Keratinocyte (primary cell): ENCODE measurements at regions not wholly inside any gene's neighbourhood (a gene's known extent, or its start where the extent isn't known, plus 50 kb on each side); places are given as distances from the start of the nearest gene placed in this dataset.

Experiments
- DNase-seq: peaks from one replicate; pipeline ENCODE4 v3.0.0-alpha.2; 2011; ENCODE audit warnings: low read depth, missing footprints, low spot score
- FAIRE-seq: peaks from 2 replicates; lab custom pipeline; 2011; peaks lifted over from hg19 to GRCh38; lab: Jason Lieb, UNC
- H2AFZ ChIP-seq: 2 replicates; pipeline ENCODE4 v1.6.0; 2012; ENCODE audit warnings: low read length, control low read depth, inconsistent platforms; ENCODE audit not compliant: control insufficient read depth
- H3K27ac ChIP-seq: 2 replicates; pipeline ENCODE4 v1.5.1; 2011; ENCODE audit warnings: low read length; ENCODE audit not compliant: control insufficient read depth, insufficient read depth
- H3K27me3 ChIP-seq: 3 replicates; pipeline ENCODE4 v1.6.0; 2011; ENCODE audit warnings: low read length; ENCODE audit not compliant: control insufficient read depth, insufficient read depth; ENCODE audit errors: extremely low read depth
- H3K36me3 ChIP-seq, 2 experiments: 2 replicates in 1 of 2; 3 replicates in 1 of 2; pipeline ENCODE4 v1.5.1; 2011; ENCODE audit warnings: low read length in 2 of 2, mild to moderate bottlenecking in 1 of 2; ENCODE audit not compliant: control insufficient read depth in 2 of 2, insufficient read depth in 2 of 2; ENCODE audit errors: extremely low read depth in 1 of 2
- H3K4me1 ChIP-seq: 3 replicates; pipeline ENCODE4 v1.5.1; 2011; ENCODE audit warnings: low read length; ENCODE audit not compliant: control insufficient read depth, insufficient read depth; ENCODE audit errors: extremely low read depth
- H3K4me2 ChIP-seq: 3 replicates; pipeline ENCODE4 v1.6.0; 2011; ENCODE audit warnings: low read depth, low read length; ENCODE audit not compliant: control insufficient read depth, insufficient read depth; ENCODE audit errors: extremely low read depth
- H3K4me3 ChIP-seq, 3 experiments: fragments of 200-600 bp in 1 of 3; sonication (generic) in 1 of 3; 2 replicates in 2 of 3; 3 replicates in 1 of 3; pipeline ENCODE4 v1.5.1; 2011 to 2016; ENCODE audit warnings: low read length in 3 of 3, mild to moderate bottlenecking in 3 of 3, control low read depth in 2 of 3, inconsistent platforms in 1 of 3, low read depth in 1 of 3, mixed read lengths in 1 of 3, mixed run types in 1 of 3, moderate library complexity in 1 of 3; ENCODE audit not compliant: control insufficient read depth in 2 of 3, insufficient read depth in 2 of 3; ENCODE audit errors: extremely low read depth in 1 of 3
- H3K79me2 ChIP-seq: 2 replicates; pipeline ENCODE4 v1.6.0; 2012; ENCODE audit warnings: low read length; ENCODE audit not compliant: control insufficient read depth, insufficient read depth
- H3K9ac ChIP-seq: 3 replicates; pipeline ENCODE4 v1.6.0; 2011; ENCODE audit warnings: low read length; ENCODE audit not compliant: control insufficient read depth, insufficient read depth; ENCODE audit errors: extremely low read depth
- H3K9me1 ChIP-seq: 3 replicates; pipeline ENCODE4 v1.6.0; 2011; ENCODE audit warnings: low read length; ENCODE audit not compliant: control insufficient read depth, insufficient read depth; ENCODE audit errors: extremely low read depth
- H3K9me3 ChIP-seq: 2 replicates; pipeline ENCODE4 v1.5.1; 2012; ENCODE audit warnings: low read depth, low read length; ENCODE audit not compliant: control insufficient read depth
- H4K20me1 ChIP-seq: 3 replicates; pipeline ENCODE4 v1.6.0; 2011; ENCODE audit warnings: low read length; ENCODE audit not compliant: control insufficient read depth, insufficient read depth; ENCODE audit errors: extremely low read depth
- EZH2 ChIP-seq: IDR thresholded peaks from one replicate; pipeline ENCODE4 v1.6.1; 2012; ENCODE audit warnings: inconsistent platforms, mild to moderate bottlenecking, low read length, moderate library complexity
- dilution Hi-C: fragments of 300-500 bp; cut with MboI; formaldehyde crosslinking; loops from one replicate; pipeline ENCODE4 v1.7.0; 2020; ENCODE audit warnings: low sequenced_read_pairs; ENCODE audit not compliant: extremely low pct_ligation_motif_present
- TF ChIP-seq, protein P1 (sequence below), 3 experiments: IDR thresholded peaks in 1 of 3; conservative IDR thresholded peaks in 1 of 3; optimal IDR thresholded peaks in 1 of 3; 2 replicates in 2 of 3; 3 replicates in 1 of 3; pipeline versions ENCODE3 to v1.5.1; 2011; ENCODE audit warnings: low read length in 3 of 3, mild to moderate bottlenecking in 3 of 3, moderate library complexity in 2 of 3, control low read depth in 1 of 3, inconsistent platforms in 1 of 3; ENCODE audit not compliant: insufficient read depth in 2 of 3; ENCODE audit errors: extremely low read depth in 1 of 3

DNA sequence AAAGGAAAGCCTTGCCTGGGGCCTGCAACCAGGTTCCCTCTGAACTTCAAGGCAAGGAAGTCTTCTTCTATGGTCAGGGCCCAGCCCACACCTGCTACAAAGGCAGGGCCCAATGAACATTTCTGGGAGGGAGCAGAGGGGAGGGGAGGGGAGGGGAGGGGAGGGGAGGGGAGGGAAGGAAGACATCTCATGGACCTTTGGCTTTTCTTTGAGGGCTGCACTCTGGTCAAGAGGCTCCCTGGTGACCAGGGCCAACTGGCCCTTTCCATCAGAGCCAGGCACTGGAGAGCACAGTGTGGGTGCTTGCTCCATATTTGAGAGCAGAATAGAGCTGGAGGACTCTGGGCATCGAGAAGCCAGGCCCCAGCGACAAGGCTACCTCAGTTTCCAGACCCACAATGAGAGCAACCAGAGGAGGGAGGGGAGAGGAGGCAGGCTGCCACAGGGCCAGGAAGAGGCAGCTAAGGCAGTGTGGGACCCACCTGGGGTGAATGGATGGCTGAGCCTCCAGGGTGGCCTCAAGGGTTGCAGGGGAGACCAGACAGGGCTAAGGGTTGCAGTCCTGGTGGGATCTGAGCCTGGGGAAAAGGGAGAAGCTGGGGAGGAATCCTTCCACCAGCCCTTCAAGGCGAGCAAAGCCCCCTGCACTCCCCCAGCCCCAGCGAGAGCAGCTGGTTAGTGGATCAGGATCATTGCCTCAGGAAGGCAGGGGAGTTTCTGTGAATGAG lies 84.8 kb downstream of the MRPL14 start:
- H2AFZ ChIP-seq = no peak overlapping the region
- no peaks in the 10 kb centered on the region for H3K27me3 ChIP-seq
- H3K4me3 ChIP-seq = no peak overlapping the region
- FAIRE-seq (no peak), DNase-seq (no peak)
- H3K9me1 ChIP-seq = no peaks in the 10 kb centered on the region
- peaks cover 45% of the 10 kb centered on the region for H3K4me1 ChIP-seq
- TF ChIP-seq EZH2 = no peak
- TF ChIP-seq, protein P1, sequence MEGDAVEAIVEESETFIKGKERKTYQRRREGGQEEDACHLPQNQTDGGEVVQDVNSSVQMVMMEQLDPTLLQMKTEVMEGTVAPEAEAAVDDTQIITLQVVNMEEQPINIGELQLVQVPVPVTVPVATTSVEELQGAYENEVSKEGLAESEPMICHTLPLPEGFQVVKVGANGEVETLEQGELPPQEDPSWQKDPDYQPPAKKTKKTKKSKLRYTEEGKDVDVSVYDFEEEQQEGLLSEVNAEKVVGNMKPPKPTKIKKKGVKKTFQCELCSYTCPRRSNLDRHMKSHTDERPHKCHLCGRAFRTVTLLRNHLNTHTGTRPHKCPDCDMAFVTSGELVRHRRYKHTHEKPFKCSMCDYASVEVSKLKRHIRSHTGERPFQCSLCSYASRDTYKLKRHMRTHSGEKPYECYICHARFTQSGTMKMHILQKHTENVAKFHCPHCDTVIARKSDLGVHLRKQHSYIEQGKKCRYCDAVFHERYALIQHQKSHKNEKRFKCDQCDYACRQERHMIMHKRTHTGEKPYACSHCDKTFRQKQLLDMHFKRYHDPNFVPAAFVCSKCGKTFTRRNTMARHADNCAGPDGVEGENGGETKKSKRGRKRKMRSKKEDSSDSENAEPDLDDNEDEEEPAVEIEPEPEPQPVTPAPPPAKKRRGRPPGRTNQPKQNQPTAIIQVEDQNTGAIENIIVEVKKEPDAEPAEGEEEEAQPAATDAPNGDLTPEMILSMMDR (optimal IDR thresholded peaks at IDR 0.05 in 1 of 3, IDR thresholded peaks at IDR 0.05 in 1 of 3, conservative IDR thresholded peaks at IDR 0.05 in 1 of 3; ENCODE audit: extremely low read depth in 1 of 3, insufficient read depth in 2 of 3, low read length in 3 of 3) = no peak
- H3K9ac ChIP-seq = peak overlapping the region; percentile 4
- peak overlapping the region; percentile 30 for H3K4me2 ChIP-seq
- H3K36me3 ChIP-seq = no peaks in the 10 kb centered on the region
- H3K9me3 ChIP-seq = no peaks in the 10 kb centered on the region
- dilution Hi-C loops = no loop called here
- H3K79me2 ChIP-seq = no peaks in the 10 kb centered on the region
- no peaks in the 10 kb centered on the region for H4K20me1 ChIP-seq
- peak overlapping the region; percentile 54 for H3K27ac ChIP-seq

DNA sequence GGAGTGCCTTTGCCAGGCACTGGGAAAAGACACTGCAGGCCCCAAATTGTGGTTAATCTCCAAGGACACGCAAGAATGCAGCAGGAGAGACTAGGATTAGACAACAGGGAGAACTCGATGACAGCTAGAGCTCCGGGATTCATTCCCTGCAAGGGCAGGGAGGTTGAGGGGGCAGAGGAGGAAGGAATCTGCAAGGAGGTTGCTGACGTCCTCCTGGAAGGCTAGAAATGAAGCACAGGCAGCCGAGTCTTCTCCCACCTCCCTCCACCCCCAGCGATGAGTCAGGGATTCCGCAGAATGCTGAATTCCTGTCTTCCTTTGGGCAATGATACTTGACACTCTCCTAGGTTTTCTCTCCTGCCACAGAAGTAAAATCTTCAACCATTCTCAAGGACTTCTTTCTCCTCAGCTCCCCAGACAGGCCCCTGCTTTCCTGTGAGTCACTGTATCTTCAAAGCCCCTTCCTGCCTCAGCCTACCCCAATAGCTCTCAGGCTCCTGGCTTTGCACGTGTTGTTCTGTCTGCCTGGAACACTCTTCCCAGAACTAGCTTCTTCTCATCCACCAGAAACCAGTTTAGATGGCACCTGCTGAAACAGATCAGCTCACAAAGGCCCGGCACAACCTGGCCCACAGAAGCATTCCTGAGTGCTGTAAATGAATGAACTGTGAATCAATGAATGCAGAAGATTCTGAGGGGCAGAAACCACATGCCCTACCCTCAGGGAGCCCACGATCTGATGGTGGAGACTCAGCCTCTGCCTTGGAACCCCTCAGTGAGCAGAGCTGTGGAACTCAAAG lies 85.6 kb downstream of the MRPL14 start:
- H3K36me3 ChIP-seq = no peaks in the 10 kb centered on the region
- H3K4me3 ChIP-seq = no peak overlapping the region
- FAIRE-seq (peak; percentile 74), DNase-seq (peak; percentile 78)
- H4K20me1 ChIP-seq = no peaks in the 10 kb centered on the region
- H3K27ac ChIP-seq = peak overlapping the region; percentile 54
- H3K9me3 ChIP-seq = no peaks in the 10 kb centered on the region
- TF ChIP-seq, protein P1 (optimal IDR thresholded peaks at IDR 0.05 in 1 of 3, IDR thresholded peaks at IDR 0.05 in 1 of 3, conservative IDR thresholded peaks at IDR 0.05 in 1 of 3; ENCODE audit: extremely low read depth in 1 of 3, insufficient read depth in 2 of 3, low read length in 3 of 3) = no peak
- TF ChIP-seq EZH2 = no peak
- H3K79me2 ChIP-seq = no peaks in the 10 kb centered on the region
- peak overlapping the region; percentile 31 for H3K9ac ChIP-seq
- H3K4me1 ChIP-seq = peaks cover 46% of the 10 kb centered on the region
- no peaks in the 10 kb centered on the region for H3K9me1 ChIP-seq
- no peak overlapping the region for H2AFZ ChIP-seq
- peak overlapping the region; percentile 30 for H3K4me2 ChIP-seq
- dilution Hi-C loops = no loop called here
- no peaks in the 10 kb centered on the region for H3K27me3 ChIP-seq
